ENCODE measurements at regions not wholly inside any gene's neighbourhood (a gene's known extent, or its start where the extent isn't known, plus 50 kb on each side); places are given as distances from the start of the nearest gene placed in this dataset.
A peak's percentile ranks its signal among the peaks of the same experiment; 100 is the strongest.

DNA sequence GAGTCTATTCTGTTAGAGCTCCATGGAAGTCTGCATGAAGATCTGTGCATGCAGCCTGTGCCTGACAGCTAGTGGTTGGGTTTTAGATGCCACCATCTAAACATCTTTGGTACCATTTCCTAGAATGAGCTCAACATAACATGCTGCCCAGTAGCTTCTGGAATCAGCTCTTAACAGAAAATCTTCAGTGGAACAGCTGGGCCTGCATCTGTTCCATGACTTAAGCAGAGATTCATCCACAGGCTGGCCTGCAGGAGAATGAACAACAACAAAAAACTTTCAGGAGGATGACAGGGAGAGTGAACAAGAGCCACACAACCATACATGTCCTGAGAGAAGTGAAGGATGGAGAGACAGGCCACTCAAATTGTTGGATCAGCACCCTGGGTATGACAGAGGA is 316.6 kb downstream of the RDH14 start:
- DNase-seq: no peak

DNA sequence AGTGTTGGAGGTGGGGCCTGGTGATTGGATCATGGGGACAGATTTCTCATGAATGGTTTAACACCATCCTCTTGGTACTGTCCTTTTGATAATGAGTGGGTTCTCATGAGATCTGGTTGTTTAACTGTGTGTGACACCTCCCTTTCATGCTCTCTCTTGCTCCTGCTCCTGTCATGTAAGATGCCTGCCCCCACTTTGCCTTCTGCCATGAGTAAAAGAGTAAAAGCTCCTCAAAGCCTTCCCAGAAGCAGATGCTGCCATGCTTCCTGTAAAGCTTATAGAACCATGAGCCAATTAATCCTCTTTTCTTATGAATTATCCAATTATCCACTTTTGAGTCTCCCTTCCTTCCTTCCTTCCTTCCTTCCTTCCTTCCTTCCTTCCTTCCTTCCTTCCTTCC is 317.7 kb downstream of the RDH14 start:
- no peak for DNase-seq

DNA sequence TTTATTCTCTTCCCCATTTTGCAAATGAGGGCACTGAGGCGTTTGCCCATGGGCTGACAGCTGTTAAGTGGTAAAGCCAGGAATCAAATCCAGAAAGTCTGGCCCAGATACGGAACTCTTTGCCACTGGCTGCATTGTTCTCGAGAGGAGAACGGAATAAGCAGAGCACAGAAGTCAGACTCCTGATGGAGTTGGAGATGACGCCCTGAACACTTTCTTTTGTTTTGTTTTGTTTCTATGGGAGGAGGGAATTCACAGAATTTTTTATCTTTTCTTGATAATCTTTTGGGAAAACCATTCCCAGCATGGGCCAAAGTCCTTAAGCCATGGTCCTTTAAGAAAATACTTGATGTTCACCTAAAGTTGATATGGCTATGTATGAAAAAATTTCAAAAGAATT is 322.2 kb downstream of the RDH14 start:
- DNase-seq: no peak

DNA sequence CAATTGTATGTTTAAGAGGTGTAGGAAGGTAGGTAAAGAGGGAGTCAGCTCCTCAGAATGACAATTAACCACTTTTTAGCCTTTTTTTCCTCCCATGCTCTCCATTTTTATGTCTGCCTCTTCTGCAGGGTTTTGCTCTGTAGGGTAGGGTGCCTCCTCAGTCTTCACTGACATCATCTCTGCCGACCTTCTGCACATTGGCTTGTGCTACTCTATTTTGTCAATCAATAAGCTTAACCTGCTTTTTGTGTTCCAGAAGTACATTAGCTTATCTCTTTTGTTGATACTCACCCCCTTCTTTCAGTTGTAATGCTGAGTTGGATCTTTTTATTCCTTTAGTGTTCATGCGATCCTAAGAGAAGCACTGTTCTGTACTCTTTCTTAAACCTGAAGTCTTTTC is 323.2 kb downstream of the RDH14 start:
- no peak for DNase-seq

DNA sequence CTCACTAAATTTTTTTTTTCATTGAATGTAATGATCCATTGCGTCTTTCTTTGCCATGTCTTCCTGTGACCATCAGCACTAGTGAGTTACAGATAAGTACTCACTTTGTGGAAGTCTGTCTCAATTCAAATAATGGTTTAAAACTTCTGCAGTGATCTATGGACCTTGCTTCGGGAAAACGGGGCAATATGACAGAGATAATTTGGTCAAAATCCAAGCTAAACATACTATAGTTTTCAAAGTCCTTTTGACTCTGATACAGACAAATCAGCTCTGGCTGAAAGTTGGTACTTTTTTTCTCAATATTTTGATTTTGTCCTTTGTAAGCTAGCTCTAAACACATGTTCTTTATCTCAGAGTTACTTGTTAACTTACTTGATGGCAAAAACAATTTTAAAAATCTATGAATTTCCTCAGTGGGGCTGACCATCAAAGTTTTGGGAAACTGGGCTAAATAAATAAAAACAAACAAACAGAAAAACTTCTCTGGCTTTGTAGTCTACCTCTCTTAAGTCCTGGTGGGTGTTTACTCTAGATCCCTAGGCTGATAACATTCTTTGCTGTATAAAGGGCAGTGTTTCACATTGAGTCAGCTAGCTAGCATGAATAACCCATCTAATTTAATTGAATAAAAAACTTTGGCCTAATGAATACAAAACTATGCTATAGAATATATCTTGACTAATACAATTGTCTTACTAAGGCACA is 327.6 kb downstream of the RDH14 start:
- no peak for DNase-seq

DNA sequence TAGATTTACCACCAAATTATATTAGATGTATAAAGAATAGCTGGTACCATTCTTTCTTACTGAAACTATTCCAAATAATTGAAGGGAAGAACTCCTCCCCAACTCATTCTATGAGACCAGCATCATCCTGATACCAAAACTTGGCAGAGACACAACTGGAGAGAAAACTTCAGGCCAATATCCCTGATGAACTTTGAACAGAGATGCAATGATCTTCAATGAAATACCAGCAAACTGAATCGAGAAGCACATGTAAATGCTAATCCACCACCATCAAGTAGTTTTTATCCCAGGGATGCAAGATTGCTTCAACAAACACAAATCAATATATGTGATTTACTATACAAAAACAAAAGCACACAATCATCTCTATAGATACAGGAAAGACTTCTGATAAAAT is 329.8 kb downstream of the RDH14 start:
- DNase-seq: no peak

DNA sequence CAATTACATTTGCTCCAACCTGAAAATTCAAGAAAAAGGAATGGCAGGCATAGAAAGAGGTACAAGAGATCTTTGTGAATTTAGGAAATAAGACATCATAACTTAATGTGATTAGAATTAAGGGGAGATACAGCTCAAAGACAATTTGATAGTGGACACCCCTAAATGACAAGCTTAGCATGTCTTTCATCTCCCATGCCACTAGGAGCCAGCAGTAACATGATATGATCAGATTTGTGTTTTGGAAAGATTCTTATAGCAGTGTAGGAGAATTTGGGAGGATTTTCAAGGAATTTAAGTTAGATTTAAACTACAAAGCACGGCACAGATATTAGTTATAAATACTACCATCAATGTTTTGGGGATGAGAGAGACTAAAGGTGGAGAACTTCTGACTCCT is 340.8 kb downstream of the RDH14 start:
- no peak for DNase-seq

DNA sequence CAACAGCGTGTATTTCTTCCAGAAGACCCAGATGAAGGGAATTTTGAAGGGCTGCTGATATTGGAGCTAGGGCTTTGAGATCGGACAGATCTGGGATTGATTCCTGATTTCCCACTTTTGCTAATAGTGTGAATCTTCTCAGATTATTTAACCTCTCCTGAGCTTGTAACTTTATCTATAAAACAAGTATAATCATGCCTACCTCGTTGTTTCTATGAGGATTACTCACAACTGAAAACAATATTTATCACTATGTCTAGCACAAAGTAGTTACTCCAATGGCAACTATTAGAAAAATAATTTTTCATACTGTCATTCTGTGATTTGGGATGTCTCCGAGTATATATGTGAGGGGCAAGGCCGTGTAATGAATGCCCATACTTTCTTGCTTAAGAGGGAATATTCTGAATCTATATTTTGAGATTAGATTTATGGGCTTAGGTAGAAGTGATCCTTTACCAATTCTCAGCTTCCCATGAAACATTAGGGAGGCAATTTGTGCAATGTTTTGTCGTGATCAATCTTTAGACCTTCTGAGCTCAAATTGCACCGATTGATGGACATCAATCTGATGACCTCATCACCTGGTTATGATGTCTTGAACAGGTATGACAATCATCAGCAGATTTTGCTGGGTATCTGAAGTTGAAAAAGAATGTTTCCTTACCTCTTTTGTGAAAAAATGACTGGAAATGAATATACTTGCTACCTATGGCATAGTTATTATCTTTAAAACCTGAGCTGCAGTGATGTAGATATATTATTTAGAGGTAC is 339.9 kb downstream of the KCNS3 start:
- no peak for DNase-seq

DNA sequence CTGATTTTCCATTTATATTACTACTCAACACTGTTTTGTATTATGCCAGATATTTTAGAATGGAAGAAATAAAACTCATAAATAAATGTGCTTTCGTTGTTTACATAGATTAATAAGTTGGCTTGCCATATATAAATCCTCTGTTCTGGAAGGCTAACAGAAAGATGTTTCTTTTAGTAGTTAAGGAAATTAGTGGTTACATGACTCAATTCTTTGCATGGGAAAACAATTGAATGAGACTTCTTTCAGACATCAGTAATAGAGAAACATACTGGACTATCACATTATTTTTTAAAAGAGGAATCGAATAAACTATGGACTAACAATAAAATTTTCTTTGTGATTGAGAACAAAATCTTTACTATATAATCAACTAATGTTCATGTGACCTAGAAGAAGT is 336.5 kb downstream of the KCNS3 start:
- no peak for DNase-seq

DNA sequence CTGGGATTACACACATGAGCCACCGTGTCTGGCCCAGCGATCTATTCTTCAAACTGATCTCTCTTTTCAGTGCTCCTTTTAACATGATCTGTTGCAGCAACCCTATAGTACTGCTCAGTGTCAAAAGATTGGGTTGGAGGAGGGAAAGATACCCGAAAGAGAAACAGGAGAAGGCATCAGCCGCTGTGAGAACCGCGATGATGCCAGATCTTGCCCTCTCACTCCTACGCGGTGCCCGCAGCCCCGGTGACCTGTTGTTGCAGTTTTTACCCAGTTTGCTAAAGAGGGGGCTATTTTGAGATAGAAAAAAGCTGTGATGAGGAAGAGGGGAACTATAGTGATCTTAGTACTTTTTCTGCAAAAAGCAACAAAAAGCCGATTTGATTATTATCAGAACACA is 335.5 kb downstream of the KCNS3 start:
- DNase-seq: no peak

DNA sequence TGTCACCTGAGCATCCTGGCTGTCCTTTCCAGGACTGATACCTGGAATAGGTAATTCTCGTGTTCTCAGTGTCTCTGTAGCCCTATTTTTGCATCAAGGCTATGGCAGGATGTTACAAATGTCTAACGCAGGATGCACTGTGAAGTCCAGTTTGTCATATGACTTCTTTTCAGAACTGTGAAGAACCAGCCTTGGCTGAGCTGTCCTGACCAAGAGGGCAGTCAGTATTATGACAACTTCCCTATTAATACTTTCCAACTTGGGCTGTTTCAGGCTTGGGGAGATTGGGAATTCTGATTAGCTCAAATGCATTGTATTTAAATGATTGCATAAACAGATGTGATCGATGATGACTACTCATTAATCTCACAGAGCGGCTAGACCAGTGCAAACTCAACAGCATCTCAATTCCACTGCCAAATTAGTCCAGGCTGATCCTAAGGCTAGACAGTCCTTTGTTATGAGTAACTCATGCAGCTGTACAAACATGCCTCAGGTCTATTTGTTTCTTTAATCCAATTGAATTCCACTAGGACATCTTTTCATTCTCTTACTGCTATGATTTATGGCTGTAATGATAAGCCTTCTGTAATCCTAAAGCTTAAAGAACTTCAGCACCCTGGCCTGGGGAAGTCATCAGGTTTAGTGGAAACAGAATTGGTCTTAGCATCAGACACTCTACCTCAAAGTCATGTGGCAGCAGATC is 331.6 kb downstream of the KCNS3 start:
- DNase-seq: peak; percentile 88

DNA sequence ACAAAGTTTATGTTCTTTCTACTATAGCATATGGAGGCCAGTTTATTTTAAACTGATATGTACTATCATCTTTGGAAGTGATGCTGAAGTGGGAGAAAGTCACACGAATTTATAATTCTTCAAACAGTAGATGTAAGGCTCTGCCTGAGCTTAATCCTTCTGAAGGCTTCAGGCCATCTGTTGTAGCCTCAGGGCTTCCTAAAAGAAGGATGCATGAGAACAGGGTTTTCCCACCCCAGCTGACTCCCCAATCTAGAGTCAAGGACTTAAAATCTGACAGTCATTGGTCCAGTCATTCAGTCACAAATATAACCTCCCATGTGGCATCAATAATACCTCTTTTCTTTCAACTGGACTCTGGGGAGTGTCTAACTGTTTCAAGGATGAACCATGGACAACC is 330.5 kb downstream of the KCNS3 start:
- DNase-seq: no peak

DNA sequence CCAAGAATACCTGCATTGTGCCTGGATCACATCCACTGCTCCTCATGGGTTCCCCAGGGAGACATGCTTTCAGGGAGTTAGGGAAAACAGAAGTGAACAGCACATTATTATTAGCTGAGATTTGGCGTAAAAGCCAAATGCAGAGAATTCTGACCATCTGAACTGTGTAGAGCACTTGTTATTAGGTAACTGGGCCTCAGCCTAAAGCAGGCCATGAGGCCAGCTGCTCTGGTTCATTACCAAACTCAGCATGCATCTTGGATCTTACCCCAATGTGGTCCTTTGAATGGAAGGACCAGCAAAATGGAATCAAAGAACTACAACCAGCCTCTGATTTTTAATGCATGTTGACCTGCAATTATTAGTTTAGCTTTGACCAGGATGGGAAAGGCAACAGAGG is 322.3 kb downstream of the KCNS3 start:
- no peak for DNase-seq

DNA sequence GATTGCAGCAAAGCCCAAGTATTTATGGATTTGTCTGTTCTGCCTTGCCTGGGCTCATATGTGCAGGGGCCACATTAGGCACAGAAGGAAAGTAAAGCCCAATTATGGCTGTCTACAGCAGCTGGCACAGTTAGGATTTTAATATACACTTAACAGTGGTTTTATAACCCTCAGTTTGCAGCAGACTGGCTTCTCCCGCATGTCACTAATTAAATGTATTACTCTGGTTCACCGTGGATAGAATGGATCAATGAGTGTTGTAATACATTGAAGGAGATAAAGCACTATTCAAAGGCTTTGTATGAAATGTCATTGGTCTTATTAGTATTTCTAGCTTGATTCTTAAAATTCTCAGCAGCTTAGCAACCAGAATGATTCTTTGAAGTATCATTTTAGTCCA is 320.2 kb downstream of the KCNS3 start:
- no peak for DNase-seq

DNA sequence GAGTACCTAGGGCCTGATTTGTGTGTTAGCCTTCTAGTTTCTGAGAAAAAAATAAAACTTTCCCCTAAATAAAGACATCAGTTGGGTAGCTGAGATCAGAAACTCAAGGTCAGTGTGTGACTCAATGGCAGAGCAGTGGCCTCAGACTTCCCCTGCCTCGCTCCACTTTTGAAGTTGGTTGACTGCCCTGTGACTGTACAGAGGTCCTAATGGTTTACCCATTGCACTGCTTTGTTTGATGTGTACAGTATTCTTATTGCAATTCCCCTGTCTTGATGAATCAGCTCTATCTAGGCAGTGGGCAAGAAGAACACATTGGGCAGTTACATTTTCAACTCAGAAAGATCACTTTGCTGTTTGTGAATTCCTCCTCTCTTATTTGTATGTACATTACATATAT is 315.7 kb downstream of the KCNS3 start:
- no peak for DNase-seq

DNA sequence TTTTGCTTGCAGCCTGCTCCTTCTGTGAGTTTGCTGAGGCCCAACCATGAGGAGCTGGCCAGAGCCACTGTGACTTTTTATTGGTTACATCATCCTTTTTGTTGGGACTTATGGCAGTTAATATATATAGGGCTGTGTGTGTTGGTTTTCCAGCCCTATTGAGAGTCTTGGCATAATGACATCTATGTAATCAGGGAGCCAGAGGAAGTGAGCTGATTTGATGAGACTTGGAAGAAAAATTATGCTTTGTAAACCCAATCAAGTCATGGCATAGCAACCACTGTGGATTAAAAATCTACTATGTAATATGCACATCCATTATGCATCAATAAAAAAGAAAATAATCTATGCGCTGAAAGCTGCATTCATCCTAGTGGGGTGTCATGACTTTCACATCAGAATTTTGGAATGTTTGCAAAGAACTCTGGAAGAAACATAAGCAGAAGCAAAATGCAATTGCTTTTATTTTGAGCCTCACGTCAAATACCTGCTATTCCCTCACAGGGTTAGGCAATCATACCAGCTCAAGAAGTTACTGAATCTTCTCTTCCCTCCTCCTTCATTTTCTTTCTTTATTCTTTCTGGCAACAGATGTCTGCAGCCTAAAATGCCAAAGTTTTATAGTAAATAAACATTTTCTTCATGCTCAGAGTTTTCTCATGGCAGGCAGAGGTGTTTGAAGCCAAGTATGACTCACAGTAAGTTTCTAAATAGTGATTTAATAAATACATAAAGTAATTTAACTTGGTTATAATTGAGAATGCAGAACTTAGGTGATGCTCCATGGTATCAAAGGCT is 308.5 kb downstream of the KCNS3 start:
- DNase-seq: no peak

DNA sequence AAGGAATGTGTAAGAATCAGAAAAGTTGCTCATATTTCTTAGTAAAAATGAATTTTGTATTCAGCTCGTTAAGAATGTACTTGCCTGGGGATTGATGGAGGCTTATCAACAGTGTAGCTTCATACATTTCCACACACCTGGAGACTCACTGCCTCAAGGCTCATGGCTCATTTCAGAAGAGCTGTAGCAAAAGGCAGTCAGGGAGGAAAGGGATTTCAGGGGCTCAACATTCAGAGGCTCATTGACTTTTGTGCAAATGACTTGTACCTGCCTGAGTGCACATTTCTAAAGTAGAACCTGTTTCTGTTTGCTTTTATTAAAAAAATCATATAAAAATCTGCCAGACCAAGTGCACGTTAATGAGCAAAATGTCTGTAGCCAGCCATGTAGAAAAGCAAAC is 304.4 kb downstream of the KCNS3 start:
- no peak for DNase-seq

DNA sequence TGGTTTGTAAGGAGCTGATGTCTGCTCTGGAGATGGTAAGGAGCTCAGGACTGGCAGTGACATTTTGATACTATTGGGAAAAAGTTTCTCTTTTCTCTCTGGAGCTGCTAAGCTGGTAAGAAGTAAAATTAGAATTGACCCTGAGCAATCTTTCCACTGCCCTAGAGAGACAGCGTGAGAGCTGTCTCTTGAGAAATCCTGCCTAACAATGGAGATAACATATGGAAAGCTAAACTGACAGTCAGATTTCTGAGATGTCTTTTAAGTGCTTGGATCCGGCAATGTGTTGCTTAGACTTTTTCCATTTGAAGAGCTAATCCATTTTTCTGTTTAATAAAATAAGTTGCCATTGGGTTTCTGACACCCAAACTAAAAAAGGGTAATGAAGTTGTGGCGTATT is 302.4 kb downstream of the KCNS3 start:
- DNase-seq: no peak

DNA sequence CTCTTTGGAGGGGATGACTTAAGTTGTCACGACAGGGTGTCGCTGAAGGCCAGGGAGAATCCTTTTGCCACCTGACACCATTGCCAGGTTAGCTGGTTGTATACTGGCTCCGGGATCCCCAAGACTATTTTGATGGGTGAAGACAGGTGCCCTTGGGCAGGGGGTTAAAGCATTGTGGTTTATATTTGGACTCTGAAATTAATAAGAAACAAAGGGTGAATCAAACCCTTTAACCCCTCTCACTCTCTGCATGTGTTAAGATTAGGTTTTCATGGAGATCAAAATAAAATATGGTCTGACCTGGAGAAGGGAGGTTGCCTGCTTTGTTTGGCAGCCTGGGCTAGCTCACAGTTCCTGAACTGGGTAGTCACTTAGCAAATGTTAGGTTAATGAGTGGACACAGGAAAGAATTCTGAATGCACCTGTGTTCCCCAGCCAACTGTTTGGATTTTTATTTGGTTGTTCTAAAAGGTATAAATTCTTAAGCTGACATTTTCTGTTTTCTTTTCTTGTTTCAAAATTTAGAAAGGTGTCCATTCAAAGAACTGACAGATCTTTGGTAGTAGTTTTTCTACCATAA is 301.7 kb downstream of the KCNS3 start:
- DNase-seq: no peak

DNA sequence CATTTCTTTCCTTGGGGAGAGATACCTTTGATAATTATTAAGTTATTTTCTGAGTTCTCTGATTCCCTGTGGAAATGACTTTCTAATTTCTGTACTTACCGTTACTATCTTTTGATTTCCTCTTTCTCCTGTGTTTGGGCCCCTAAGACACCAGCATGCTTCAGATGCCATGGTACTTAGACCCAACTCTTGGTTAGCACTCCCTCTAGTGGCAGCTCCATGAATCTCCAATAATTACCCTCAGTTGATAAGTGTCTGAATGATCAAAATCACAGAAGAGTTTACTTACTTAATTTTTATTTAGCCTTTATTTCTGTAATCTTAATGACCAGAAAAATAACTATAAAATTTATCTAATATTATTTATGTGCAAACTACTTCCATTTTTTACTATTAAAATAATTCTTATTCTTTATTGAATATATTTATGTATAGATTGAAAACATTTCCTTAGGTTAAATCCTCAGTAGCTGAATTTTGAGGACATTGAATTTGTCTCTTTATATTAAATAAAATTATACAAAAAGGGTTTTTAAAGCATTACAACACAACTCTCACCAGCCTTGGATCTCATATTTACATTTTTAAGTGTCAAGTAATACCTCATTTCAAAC is 300.4 kb downstream of the KCNS3 start:
- DNase-seq: peak; percentile 75

DNA sequence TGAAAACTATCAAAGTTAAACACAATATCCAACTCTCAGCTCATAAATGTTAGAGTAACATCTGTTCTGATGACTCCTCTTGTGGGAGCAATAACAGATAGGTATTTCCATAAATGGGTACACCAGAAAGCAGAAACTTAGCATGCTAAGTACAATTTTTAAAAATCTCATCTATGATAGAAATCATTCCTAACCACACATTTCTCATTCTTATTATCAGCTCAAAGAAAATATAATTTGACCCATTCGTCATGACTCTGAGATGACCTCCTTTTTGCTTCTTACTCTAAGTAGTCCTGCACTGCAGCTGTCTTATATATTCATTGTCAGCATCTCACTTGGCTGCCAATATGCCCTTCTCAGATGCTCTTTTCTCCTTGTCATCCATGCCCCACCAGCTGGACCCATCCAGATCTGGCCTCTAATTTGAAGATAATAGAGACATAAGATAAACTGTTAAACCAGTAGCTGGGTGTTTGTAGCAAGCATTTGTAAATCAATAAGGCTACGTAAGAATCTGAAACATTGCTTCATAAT is 298.3 kb downstream of the KCNS3 start:
- DNase-seq: no peak

DNA sequence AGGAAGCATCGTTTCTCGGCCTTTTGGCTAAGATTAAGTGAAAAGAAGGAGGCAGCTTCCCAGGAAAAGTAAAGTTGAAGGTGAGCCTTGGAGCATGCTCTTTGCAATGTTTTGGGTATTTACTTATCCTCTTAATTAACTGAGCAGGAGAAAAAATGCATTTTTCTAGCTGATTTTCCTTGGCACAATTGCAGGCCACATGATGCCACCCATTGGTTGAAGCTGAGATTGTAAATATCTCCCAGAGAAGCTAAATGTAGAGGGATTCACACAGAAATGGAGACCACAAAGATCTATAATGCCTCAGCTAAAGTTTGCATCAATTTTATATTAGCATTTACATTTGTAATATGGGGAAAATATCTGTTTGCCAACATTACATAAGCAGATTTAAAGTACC is 294.1 kb downstream of the KCNS3 start:
- DNase-seq: no peak

Measured in NCI-H510A treated with DMSO at 0.1 percent for 48 hours (cell line).